GM23338 (cell line): ENCODE measurements at regions not wholly inside any gene's neighbourhood (a gene's known extent, or its start where the extent isn't known, plus 50 kb on each side); places are given as distances from the start of the nearest gene placed in this dataset.

Experiments used
- ATAC-seq: fragments of 200-7000 bp; cut with Tn5 transposase; 3 replicates; pipeline ENCODE4 v1.9.1; 2020
- DNase-seq: peaks from one replicate; pipeline ENCODE4 v3.0.0-alpha.2; 2015; ENCODE audit warnings: low spot score
- H2AFZ ChIP-seq: fragments of 200-600 bp; sonication (generic); 2 replicates; pipeline ENCODE4 v1.8.0; 2016; ENCODE audit warnings: antibody characterized with exemption, mild to moderate bottlenecking, moderate library complexity
- H3F3A ChIP-seq: fragments of 200-600 bp; sonication (generic); replicated peaks from 2 replicates; pipeline ENCODE4 v1.8.0; 2017; ENCODE audit warnings: antibody characterized with exemption, mixed run types, low read depth
- H3K27ac ChIP-seq: fragments of 200-600 bp; sonication (generic); 2 replicates; pipeline ENCODE4 v1.6.1; 2016; ENCODE audit warnings: low read depth
- H3K27me3 ChIP-seq: fragments of 200-600 bp; sonication (generic); 2 replicates; pipeline ENCODE4 v1.8.0; 2016; ENCODE audit warnings: mild to moderate bottlenecking, mixed run types, moderate library complexity; ENCODE audit not compliant: insufficient read depth
- H3K36me3 ChIP-seq: fragments of 200-600 bp; sonication (generic); 2 replicates; pipeline ENCODE4 v1.8.0; 2016; ENCODE audit warnings: mild to moderate bottlenecking; ENCODE audit not compliant: insufficient read depth
- H3K4me1 ChIP-seq: fragments of 200-600 bp; sonication (generic); 2 replicates; pipeline ENCODE4 v1.8.0; 2016; ENCODE audit warnings: mild to moderate bottlenecking, moderate library complexity; ENCODE audit not compliant: insufficient read depth
- H3K4me2 ChIP-seq: fragments of 200-600 bp; sonication (generic); 2 replicates; pipeline ENCODE4 v1.7.1; 2017; ENCODE audit warnings: mixed run types
- H3K4me3 ChIP-seq: fragments of 200-600 bp; sonication (generic); 2 replicates; pipeline ENCODE4 v1.6.1; 2016; ENCODE audit warnings: mixed run types
- H3K79me2 ChIP-seq: fragments of 200-600 bp; sonication (generic); replicated peaks from 2 replicates; pipeline ENCODE4 v1.8.0; 2017; ENCODE audit warnings: mild to moderate bottlenecking; ENCODE audit not compliant: insufficient read depth
- H3K9me2 ChIP-seq: fragments of 200-600 bp; sonication (generic); 2 replicates; pipeline ENCODE4 v1.8.0; 2017; ENCODE audit not compliant: insufficient read depth
- H4K20me1 ChIP-seq: fragments of 200-600 bp; sonication (generic); replicated peaks from 2 replicates; pipeline ENCODE4 v1.8.0; 2017; ENCODE audit warnings: mild to moderate bottlenecking; ENCODE audit not compliant: insufficient read depth
- H3K27ac Mint-ChIP-seq: 2 replicates; pipeline ENCODE4 v1.8.0; 2020; ENCODE audit warnings: inconsistent platforms, mild to moderate bottlenecking, moderate library complexity, mixed read lengths
- H3K27me3 Mint-ChIP-seq: 3 replicates; pipeline ENCODE4 v1.8.0; 2022; ENCODE audit warnings: low read depth, mild to moderate bottlenecking, moderate library complexity, mixed read lengths, inconsistent platforms; ENCODE audit not compliant: insufficient read depth, poor library complexity
- H3K36me3 Mint-ChIP-seq: 3 replicates; pipeline ENCODE4 v1.8.0; 2021; ENCODE audit warnings: low read depth, mild to moderate bottlenecking, inconsistent platforms, moderate library complexity, mixed read lengths
- H3K4me1 Mint-ChIP-seq: 3 replicates; pipeline ENCODE4 v1.8.0; 2020; ENCODE audit warnings: mild to moderate bottlenecking, inconsistent platforms, mixed read lengths
- H3K4me3 Mint-ChIP-seq: 3 replicates; pipeline ENCODE4 v1.8.0; 2021; ENCODE audit warnings: moderate library complexity, mild to moderate bottlenecking, inconsistent platforms, mixed read lengths
- H3K9me3 Mint-ChIP-seq: 3 replicates; pipeline ENCODE4 v1.8.0; 2020; ENCODE audit warnings: moderate library complexity, mild to moderate bottlenecking, inconsistent platforms, mixed read lengths
- CREB1 ChIP-seq: fragments of 250-450 bp; sonication (Bioruptor Pico); IDR thresholded peaks from 2 replicates; pipeline ENCODE4 v1.5.0; 2020; ENCODE audit warnings: low read depth, mild to moderate bottlenecking, moderate library complexity
- EZH2 ChIP-seq: fragments of 200-600 bp; sonication (generic); IDR thresholded peaks from one replicate; pipeline ENCODE4 v1.8.0; 2017; ENCODE audit warnings: antibody characterized with exemption, mild to moderate bottlenecking, low read depth; ENCODE audit not compliant: unreplicated experiment
- EZH2phosphoT487 ChIP-seq: fragments of 200-600 bp; sonication (generic); IDR thresholded peaks from one replicate; pipeline ENCODE4 v1.8.1; 2018; ENCODE audit warnings: antibody characterized with exemption; ENCODE audit not compliant: unreplicated experiment
- JUNB ChIP-seq: IDR thresholded peaks from one replicate; pipeline ENCODE4 v1.6.1; 2016; ENCODE audit warnings: antibody characterized with exemption; ENCODE audit not compliant: unreplicated experiment
- NANOG ChIP-seq: IDR thresholded peaks from 2 replicates; pipeline ENCODE4 v1.6.1; 2016; ENCODE audit warnings: antibody characterized with exemption, borderline replicate concordance
- POLR2AphosphoS5 ChIP-seq: IDR thresholded peaks from 2 replicates; pipeline ENCODE4 v1.6.1; 2016; ENCODE audit warnings: antibody characterized with exemption, low read depth
- STAT1 ChIP-seq: IDR thresholded peaks from one replicate; pipeline ENCODE4 v1.6.1; 2016; ENCODE audit warnings: antibody characterized with exemption; ENCODE audit not compliant: unreplicated experiment
- ZNF114 ChIP-seq: fragments of 250-450 bp; sonication (Bioruptor Pico); IDR thresholded peaks from 2 replicates; pipeline ENCODE4 v1.5.0; 2020; ENCODE audit warnings: mild to moderate bottlenecking, moderate library complexity
- ZNF331 ChIP-seq: fragments of 250-450 bp; sonication (Bioruptor Pico); IDR thresholded peaks from 2 replicates; pipeline ENCODE4 v1.5.0; 2020; ENCODE audit warnings: low read depth, mild to moderate bottlenecking, moderate library complexity
- TF ChIP-seq, protein P1 (sequence below), 2 experiments: fragments of 200-600 bp in 1 of 2; sonication (generic) in 1 of 2; conservative IDR thresholded peaks; 2 replicates each; pipeline versions ENCODE4 v1.5.1 to v1.6.1; 2016 to 2017; ENCODE audit warnings: antibody characterized with exemption in 2 of 2, low read depth in 2 of 2, mild to moderate bottlenecking in 2 of 2, moderate library complexity in 1 of 2
- TF ChIP-seq, protein P2 (sequence below): IDR thresholded peaks from 2 replicates; pipeline ENCODE4 v1.6.1; 2016; ENCODE audit warnings: antibody characterized with exemption
- TF ChIP-seq, protein P3 (sequence below): fragments of 250-450 bp; sonication (Bioruptor Pico); IDR thresholded peaks from 2 replicates; pipeline ENCODE4 v1.5.0; 2020; ENCODE audit warnings: mild to moderate bottlenecking, moderate library complexity
- TF ChIP-seq, protein P4 (sequence below): IDR thresholded peaks from one replicate; pipeline ENCODE4 v1.6.1; 2018; ENCODE audit warnings: antibody characterized with exemption; ENCODE audit not compliant: unreplicated experiment

DNA sequence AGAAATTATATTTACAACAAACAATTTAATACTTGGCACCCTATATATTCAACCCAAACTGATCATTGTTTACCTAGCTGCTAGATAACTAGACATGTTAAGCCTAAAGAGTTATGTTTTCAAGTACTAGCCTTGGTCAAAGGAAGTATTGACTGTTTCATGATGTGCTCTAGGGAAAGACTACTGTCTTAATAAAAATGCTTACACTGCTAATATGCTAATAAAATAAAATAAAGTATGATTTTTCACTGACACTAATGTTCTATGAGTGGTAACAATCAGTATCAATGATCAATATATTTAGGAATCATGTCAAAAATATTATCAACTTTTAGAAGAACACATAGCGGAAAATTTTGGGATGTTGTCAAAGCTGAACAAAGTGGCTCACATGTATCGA lies 225.5 kb downstream of the OSR1 start:
- Histone ChIP-seq H3K4me1 (no peaks in the 10 kb centered on the region), H3K9me2 (0 out of 2 replicates have a peak, but pooled peaks cover 4% of the 10 kb centered on the region), H3K27me3 (no peaks in the 10 kb centered on the region), H3K4me2 (no peak overlapping the region), H3K27ac (no peak overlapping the region), H4K20me1 (no peaks in the 10 kb centered on the region), H3F3A (no peaks in the 10 kb centered on the region), H2AFZ (no peak overlapping the region), H3K4me3 (no peak overlapping the region), H3K36me3 (no peaks in the 10 kb centered on the region), H3K79me2 (no peaks in the 10 kb centered on the region)
- H3K4me3 Mint-ChIP-seq, result no peak overlapping the region
- peaks cover 6% of the 10 kb centered on the region; the same call in 2 of the 3 replicates for H3K4me1 Mint-ChIP-seq
- no peak overlapping the region for H3K27ac Mint-ChIP-seq
- DNase-seq (no peak), ATAC-seq (no peak)
- H3K27me3 Mint-ChIP-seq, result peaks cover 2% of the 10 kb centered on the region
- no peaks in the 10 kb centered on the region for H3K9me3 Mint-ChIP-seq
- H3K36me3 Mint-ChIP-seq, result no peaks in the 10 kb centered on the region
- TF ChIP-seq, protein P1, sequence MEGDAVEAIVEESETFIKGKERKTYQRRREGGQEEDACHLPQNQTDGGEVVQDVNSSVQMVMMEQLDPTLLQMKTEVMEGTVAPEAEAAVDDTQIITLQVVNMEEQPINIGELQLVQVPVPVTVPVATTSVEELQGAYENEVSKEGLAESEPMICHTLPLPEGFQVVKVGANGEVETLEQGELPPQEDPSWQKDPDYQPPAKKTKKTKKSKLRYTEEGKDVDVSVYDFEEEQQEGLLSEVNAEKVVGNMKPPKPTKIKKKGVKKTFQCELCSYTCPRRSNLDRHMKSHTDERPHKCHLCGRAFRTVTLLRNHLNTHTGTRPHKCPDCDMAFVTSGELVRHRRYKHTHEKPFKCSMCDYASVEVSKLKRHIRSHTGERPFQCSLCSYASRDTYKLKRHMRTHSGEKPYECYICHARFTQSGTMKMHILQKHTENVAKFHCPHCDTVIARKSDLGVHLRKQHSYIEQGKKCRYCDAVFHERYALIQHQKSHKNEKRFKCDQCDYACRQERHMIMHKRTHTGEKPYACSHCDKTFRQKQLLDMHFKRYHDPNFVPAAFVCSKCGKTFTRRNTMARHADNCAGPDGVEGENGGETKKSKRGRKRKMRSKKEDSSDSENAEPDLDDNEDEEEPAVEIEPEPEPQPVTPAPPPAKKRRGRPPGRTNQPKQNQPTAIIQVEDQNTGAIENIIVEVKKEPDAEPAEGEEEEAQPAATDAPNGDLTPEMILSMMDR (conservative IDR thresholded peaks at IDR 0.05; ENCODE audit: low read depth in 2 of 2), result no peak
- TF ChIP-seq EZH2 (no peak), JUNB (no peak), ZNF331 (CRISPR knock-in tag) (no peak), NANOG (no peak), ZNF114 (CRISPR knock-in tag) (no peak), STAT1 (no peak), EZH2phosphoT487 (no peak), CREB1 (no peak), POLR2AphosphoS5 (no peak)
- TF ChIP-seq, protein P2, sequence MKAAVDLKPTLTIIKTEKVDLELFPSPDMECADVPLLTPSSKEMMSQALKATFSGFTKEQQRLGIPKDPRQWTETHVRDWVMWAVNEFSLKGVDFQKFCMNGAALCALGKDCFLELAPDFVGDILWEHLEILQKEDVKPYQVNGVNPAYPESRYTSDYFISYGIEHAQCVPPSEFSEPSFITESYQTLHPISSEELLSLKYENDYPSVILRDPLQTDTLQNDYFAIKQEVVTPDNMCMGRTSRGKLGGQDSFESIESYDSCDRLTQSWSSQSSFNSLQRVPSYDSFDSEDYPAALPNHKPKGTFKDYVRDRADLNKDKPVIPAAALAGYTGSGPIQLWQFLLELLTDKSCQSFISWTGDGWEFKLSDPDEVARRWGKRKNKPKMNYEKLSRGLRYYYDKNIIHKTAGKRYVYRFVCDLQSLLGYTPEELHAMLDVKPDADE, result no peak
- TF ChIP-seq, protein P3, sequence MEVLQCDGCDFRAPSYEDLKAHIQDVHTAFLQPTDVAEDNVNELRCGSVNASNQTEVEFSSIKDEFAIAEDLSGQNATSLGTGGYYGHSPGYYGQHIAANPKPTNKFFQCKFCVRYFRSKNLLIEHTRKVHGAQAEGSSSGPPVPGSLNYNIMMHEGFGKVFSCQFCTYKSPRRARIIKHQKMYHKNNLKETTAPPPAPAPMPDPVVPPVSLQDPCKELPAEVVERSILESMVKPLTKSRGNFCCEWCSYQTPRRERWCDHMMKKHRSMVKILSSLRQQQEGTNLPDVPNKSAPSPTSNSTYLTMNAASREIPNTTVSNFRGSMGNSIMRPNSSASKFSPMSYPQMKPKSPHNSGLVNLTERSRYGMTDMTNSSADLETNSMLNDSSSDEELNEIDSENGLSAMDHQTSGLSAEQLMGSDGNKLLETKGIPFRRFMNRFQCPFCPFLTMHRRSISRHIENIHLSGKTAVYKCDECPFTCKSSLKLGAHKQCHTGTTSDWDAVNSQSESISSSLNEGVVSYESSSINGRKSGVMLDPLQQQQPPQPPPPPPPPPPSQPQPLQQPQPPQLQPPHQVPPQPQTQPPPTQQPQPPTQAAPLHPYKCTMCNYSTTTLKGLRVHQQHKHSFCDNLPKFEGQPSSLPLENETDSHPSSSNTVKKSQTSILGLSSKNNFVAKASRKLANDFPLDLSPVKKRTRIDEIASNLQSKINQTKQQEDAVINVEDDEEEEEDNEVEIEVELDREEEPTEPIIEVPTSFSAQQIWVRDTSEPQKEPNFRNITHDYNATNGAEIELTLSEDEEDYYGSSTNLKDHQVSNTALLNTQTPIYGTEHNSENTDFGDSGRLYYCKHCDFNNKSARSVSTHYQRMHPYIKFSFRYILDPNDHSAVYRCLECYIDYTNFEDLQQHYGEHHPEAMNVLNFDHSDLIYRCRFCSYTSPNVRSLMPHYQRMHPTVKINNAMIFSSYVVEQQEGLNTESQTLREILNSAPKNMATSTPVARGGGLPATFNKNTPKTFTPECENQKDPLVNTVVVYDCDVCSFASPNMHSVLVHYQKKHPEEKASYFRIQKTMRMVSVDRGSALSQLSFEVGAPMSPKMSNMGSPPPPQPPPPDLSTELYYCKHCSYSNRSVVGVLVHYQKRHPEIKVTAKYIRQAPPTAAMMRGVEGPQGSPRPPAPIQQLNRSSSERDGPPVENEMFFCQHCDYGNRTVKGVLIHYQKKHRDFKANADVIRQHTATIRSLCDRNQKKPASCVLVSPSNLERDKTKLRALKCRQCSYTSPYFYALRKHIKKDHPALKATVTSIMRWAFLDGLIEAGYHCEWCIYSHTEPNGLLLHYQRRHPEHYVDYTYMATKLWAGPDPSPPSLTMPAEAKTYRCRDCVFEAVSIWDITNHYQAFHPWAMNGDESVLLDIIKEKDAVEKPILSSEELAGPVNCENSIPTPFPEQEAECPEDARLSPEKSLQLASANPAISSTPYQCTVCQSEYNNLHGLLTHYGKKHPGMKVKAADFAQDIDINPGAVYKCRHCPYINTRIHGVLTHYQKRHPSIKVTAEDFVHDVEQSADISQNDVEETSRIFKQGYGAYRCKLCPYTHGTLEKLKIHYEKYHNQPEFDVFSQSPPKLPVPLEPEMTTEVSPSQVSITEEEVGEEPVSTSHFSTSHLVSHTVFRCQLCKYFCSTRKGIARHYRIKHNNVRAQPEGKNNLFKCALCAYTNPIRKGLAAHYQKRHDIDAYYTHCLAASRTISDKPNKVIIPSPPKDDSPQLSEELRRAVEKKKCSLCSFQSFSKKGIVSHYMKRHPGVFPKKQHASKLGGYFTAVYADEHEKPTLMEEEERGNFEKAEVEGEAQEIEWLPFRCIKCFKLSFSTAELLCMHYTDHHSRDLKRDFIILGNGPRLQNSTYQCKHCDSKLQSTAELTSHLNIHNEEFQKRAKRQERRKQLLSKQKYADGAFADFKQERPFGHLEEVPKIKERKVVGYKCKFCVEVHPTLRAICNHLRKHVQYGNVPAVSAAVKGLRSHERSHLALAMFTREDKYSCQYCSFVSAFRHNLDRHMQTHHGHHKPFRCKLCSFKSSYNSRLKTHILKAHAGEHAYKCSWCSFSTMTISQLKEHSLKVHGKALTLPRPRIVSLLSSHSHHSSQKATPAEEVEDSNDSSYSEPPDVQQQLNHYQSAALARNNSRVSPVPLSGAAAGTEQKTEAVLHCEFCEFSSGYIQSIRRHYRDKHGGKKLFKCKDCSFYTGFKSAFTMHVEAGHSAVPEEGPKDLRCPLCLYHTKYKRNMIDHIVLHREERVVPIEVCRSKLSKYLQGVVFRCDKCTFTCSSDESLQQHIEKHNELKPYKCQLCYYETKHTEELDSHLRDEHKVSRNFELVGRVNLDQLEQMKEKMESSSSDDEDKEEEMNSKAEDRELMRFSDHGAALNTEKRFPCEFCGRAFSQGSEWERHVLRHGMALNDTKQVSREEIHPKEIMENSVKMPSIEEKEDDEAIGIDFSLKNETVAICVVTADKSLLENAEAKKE, result no peak
- TF ChIP-seq, protein P4, sequence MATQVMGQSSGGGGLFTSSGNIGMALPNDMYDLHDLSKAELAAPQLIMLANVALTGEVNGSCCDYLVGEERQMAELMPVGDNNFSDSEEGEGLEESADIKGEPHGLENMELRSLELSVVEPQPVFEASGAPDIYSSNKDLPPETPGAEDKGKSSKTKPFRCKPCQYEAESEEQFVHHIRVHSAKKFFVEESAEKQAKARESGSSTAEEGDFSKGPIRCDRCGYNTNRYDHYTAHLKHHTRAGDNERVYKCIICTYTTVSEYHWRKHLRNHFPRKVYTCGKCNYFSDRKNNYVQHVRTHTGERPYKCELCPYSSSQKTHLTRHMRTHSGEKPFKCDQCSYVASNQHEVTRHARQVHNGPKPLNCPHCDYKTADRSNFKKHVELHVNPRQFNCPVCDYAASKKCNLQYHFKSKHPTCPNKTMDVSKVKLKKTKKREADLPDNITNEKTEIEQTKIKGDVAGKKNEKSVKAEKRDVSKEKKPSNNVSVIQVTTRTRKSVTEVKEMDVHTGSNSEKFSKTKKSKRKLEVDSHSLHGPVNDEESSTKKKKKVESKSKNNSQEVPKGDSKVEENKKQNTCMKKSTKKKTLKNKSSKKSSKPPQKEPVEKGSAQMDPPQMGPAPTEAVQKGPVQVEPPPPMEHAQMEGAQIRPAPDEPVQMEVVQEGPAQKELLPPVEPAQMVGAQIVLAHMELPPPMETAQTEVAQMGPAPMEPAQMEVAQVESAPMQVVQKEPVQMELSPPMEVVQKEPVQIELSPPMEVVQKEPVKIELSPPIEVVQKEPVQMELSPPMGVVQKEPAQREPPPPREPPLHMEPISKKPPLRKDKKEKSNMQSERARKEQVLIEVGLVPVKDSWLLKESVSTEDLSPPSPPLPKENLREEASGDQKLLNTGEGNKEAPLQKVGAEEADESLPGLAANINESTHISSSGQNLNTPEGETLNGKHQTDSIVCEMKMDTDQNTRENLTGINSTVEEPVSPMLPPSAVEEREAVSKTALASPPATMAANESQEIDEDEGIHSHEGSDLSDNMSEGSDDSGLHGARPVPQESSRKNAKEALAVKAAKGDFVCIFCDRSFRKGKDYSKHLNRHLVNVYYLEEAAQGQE, result no peak
